HG02610 (cell line): ENCODE measurements at regions not wholly inside any gene's neighbourhood (a gene's known extent, or its start where the extent isn't known, plus 50 kb on each side); places are given as distances from the start of the nearest gene placed in this dataset.
"Not testable (repeated sequence)": the region's sequence is repeated elsewhere in the genome, so short reads cannot be mapped to it uniquely, and the experiment has no call there.

Source experiments
- ATAC-seq: cut with Tn5 transposase; IDR thresholded peaks from one replicate; pipeline ENCODE4 v1.9.1; 2021; ENCODE audit warnings: mild to moderate bottlenecking, moderate library complexity; ENCODE audit not compliant: unreplicated experiment

DNA sequence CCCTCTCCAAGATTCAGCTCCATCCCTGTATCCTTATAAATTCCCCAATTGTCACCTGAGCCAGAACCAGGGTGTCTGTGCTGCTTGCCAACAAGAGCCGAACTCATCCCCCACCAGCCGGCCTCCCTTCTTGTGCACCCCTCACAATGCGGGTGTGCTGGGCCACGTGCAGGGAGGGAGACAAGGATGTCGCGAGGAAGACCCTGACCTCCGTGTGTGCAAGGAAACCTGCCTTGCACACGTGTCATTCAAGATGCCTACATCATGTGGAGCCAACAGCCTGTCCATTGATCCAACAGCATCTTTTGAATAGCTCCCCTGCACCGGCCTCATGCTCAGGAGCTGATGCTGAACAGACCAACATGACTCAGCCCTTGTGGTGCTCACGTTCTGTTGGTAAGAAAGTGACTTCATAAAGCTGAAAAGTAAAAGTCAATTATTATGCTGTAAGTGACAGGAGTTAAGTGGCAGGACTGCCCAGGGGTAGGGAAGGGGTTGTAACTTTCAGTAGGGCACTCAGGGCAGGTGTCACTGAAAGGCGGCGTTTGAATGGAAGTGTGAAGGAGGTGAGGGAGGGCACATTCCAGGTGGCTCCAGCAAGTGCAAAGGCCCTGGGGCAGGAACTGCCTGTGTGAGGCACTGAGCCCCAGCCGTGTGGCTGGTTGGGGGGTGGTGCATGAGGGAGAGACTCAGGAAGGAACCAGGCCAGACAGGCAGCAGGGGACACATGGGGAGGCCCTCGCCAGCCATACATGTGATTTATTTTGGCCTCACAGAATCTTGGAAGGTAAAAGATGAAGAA lies 302.2 kb downstream of the FOXL1 start:
- ATAC-seq: no peak

DNA sequence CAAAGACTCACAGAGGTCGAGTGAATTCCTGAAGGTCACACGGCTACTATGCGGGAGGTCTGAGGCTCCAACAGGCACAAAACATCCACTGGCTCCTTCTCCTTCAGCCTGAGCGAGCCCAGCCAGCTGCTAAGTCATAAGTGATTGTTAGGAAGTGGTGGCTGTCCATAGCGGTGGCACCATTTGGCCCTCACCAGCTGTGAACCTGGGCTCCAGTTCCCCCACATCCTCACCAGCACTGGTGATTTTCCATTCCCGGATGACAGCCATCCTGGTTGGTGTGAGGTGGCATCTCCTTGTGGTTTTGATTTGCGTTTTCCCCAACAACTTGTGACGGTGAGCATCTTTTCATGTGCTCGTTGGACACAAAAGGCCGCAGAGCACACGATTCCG lies 302.8 kb downstream of the FOXL1 start:
- ATAC-seq: no peak

DNA sequence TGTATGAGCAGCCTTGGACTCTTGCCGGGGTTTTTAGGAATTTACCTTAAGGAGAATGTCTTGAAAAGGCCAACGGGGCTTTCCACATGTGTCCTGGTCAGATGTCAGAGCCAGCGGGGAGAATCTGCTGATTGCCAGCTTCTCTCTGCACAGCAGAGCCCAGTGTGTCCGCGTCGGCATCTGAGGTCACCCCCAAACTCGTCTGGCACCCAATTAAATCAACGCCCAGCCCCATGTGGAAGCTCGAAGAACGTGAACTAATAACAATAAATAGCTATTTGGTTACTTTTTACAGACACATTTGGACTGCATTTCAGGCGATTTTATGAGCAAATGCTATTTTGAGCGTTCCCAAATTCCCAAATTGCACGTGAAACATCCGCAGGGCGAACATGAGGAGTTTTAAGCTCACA lies 303.5 kb downstream of the FOXL1 start:
- ATAC-seq: no peak

DNA sequence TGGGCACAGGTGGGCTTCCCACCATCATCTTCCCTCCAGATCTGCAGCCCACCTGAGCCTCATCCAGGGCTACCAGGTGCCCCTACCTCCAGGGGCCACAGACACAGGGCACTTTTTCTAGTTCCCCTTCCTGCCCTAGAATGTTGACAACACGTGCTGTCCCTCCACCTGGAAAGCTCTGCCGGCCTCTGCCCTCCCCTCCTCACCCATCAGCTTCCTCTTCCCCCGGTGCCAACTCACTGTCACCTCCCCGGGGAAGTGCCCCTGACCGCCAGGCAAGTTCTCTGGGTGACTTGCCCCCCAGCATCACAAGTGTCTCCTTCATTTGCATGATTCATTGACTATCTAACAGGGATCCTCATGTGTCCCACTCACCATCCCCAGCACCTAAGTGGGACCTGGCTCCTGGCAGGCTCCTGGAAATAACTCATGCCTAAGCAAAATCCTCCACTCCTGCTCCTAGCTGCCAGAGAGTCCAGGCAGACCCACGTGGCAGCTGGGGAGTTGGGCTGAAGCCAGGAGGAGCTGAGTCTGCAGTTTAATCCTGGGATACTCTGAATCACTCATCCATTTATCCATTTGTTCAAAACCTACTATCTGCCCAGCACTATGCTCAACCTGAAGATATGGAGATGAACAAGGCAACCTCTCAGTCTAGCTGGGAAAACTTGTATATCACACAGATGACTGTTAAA lies 304.4 kb downstream of the FOXL1 start:
- ATAC-seq: no peak

DNA sequence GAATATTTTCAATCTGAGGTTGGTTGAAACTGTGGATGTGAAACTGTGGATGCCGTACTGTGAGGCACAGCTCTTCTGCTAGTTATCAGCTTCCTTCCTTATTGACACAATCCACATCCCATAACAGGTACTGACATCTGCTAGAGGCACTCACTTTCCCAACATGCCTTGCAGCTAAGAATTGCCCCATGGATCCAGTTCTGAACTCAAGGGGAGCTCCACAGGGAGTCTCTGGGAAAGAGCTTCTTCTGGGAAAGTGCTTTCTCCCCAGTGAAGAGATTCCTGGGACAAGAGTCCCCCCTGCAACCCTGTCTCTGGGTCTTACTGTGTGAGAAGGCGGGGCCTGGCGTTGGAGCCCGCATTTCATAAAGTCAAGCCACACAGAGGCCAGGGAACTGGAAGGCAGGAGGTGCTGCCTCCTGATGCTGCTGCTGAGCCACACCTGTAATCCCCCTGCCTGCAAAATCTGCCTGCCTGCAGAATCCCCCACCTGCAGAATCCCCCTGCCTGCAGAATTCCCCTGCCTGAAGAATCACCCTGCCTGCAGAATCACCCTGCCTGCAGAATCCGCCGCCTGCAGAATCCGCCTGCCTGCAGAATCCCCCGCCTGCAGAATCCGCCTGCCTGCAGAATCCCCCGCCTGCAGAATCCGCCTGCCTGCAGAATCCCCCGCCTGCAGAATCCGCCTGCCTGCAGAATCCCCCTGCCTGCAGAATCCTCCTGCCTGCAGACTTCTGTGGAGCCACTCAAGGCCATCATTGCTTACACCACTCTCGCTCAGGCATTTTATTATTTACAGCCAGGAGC lies 305.4 kb downstream of the FOXL1 start:
- no peak for ATAC-seq

DNA sequence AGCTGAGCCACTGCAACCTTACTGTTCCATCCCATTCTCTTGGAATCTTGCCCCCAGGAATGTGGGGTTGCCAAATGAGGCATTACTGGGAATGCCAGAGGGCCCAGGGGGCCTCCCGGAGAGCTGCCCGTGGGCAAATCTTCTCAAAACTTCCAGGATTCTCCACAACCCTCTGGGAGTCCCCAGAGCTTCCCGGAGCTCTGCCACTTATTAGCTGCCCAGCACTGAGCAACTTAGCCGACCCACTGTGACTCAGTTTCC lies 306.0 kb downstream of the FOXL1 start:
- ATAC-seq: no peak

DNA sequence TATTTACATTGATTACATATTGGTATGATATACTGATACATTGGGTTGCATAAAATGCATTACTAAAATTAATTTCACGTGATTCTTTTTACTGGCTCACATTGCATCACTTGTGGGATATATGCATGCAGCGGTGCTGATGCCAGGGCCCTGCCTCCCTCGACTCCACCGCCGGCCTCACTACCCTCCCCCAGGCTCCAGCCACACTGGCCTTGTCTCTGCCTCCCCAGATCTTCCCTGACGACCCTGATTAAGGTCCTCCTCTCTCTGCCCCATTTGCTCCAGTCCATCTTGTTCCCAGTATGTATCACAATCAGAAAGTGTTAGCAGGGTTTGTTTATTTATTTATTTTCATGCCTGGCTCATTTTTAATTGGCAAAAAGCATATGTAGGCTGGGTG lies 306.8 kb downstream of the FOXL1 start:
- no peak for ATAC-seq

DNA sequence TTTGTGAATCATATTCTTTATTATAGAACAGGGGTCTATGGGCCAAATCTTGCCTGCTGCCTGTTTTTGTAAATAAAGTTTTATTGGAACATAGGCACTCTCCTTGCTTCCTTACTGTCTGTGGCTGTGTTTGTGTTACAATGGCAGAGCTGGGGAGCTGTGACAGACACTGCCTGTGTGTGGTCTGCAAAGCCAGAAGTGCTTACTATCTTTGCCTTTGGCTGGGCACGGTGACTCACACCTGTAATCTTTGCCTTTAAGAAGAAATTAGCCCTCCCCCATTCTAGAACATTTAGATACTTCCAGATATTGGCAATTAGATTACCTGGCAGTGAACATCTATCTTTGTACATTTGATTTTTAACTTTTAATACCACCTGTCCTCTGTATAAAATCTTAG lies 308.3 kb downstream of the FOXL1 start:
- no peak for ATAC-seq

DNA sequence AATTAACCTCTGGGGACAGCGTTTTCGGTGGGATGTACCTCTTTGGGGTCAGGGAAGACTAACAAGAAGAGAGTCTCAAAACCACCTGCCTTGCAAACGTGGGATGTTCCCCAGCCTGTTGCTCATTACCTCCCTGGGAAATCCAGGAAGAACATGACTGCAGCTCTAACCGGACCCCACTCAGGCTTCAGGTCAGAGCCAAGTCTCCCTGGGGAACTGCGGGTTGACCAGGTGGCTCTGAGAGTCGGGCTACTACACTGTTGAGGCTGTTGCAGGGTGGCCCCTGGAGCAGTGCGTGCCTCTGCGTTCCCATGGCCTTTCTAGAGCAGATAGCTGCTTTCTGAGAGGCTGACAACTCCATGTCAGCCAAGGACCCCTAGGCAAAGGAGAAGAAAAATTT lies 309.1 kb downstream of the FOXL1 start:
- no peak for ATAC-seq

DNA sequence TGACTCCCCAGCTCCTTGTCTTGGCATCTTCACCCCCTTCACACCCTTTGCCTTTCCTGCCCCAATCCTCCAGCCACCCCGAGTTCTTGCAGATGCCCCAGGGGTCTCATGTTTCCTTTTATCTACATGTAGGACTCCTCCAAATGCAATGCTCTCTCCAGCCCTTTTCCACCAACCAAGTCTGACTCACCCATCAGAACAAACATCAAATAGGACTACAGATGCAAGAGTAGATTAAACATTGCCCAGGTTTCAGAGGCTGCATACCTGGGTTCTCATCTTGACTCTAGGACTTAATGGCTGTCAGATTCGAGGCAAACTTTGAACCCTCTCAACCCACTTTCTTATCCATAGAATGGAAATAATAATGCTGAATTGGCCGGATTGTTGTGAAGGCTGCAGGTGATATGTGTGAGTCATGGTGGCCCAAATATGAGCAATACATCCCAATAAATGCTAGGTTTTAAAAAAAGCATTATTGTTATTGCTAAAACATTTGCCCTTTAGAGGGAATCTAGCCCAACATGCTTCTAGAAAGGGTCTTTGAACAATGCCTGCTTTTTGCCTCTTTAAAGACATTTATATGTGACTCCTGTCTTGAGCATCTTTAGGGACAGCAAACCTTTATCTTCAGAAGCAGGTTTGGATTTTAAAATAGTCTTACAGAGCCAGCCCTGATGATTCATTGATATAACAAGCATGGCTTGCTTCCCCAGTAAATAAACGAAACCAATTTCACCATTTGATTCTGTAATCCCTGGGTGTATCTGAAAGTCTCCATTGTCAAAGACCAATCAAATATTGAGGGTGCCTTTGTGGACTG lies 310.1 kb downstream of the FOXL1 start:
- ATAC-seq: no peak

DNA sequence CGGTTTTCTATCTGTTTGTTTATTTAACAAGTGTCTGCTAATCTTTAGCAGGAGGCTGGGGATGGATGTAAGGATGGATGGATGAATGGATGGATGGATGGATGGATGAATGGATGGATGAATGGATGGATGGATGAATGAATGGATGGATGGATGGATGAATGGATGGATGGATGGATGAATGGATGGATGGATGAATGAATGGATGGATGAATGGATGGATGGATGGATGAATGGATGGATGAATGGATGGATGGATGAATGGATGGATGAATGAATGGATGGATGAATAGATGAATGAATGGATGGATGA lies 310.7 kb downstream of the FOXL1 start:
- not testable (repeated sequence) for ATAC-seq

DNA sequence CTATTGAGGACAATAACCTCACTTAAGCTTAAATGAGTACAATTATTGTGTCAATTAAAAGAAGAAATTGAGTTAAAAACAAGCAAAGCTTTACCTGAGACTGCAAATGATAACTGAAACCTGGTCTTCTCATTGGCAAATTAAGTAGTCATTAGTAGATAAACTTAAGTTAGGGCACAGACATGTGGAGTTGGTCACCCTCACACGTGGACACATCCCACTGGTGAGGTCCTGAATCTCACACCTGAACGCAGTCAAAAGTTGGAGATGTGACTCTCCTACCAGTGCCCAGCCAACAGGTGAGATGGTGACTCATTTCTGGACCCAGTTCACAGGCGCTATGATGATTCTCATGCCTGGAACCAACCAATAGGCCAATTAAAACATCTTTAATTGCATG lies 311.6 kb downstream of the FOXL1 start:
- no peak for ATAC-seq

DNA sequence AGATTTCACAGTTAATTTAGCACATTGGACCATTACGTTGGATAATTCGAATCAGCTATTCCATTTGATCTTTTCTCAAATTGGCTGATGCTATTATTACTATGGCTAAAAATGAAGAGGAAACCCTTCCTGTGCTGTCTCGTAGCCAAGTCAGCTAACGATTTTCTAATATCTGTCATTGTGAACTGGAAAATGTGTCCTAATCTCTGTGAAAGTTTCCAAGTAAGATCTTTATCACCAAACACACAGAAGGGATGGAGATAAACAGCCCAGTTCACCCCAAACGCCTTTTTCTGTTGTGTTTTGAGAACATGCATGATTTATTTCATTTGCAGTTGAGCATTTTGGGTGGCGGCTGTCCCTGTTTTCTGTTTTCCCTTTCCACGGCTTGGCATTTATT lies 312.8 kb downstream of the FOXL1 start:
- ATAC-seq: no peak

DNA sequence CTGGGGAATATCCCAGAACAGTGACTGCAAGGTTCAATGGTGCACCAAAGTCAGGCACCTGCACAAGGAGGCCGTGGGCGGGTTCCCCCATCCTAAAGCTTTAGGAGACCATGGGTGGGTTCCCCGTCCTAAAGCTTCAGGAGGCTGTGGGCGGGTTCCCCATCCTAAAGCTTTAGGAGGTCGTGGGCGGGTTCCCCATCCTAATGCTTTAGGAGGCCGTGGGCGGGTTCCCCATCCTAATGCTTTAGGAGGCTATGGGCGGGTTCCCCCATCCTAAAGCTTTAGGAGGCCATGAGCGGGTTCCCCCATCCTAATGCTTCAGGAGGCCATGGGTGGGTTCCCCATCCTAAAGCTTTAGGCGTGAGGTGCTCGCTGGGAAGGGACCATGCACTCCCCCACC lies 313.3 kb downstream of the FOXL1 start:
- ATAC-seq: no peak

DNA sequence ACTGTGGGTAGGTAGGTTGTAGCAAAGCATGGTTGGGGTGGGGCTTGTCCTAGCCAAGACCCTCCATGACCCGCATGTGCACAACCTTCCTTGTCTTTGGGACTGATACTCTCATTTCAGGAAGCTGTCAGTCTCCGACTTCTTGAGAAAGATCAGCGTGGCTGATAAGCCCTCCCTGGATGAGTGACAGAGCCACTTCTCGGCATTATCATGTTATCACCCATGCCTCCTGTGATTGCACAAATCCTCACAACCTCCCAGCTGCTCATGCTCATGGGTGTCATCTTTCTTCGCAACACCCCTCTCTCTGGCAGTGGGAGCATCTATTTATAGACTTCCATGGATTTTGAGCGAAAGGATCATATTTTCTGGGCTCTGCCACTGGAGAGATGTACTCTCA lies 314.2 kb downstream of the FOXL1 start:
- no peak for ATAC-seq

DNA sequence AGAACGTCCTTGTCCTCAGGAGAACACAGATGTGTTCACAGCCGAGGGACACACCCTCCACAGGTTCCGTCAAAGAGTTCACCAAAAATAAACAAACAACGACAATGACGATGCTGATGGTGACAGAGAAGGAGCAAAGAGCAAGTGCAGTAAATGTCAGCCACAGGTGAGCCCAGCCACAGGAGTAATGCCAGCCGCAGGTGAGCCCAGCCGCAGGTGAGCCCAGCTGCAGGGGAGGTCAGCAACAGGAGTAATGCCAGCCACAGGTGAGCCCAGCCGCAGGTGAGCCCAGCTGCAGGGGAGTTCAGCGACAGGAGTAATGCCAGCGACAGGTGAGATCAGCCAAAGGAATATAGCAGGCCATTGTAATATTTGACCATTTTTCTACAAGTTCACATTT lies 315.2 kb downstream of the FOXL1 start:
- no peak for ATAC-seq

DNA sequence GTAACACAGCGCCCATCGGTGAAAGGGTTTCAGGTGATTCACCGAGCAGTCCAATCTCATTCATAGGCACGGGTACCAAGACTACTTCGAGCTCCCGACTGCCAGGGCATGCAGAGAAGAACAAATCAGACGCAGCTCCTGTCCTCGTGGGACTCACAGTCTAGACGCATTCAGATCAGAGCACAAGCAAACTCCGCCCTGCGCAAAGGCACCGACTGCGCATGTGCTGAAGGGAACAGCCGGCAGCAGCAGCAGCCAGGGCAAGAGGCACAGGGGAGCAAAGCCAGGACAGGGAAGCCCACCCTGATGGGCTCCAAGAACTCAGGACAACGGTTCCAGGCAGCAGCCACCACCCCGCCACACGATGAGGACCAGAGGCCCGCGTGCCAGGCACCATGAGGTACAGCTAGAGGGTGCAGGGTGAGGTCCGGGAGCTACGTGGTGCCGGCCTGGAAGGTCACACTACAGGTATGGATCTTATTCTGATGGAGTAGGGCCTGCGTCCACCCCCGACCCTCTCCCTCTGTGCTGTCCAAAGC lies 315.7 kb downstream of the FOXL1 start:
- ATAC-seq: no peak

DNA sequence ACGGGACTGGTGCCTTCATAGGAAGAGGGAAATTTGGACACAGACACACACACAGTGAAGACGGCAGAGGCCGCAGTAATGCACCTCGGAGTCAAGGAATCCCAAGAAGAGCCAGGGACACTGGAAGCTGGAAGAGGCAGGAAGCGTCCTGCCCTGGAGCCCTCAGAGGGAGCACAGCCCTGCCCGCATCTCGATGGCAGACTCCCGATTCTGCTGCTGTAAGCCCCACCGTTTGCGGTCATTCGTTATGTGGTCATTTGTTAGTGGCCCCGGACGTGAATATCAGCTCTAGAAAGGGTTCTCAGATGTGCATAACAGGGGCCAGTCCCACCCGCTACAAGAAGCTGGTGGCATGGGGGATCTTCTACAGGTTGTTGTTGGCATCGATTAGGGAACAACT lies 316.6 kb downstream of the FOXL1 start:
- no peak for ATAC-seq

DNA sequence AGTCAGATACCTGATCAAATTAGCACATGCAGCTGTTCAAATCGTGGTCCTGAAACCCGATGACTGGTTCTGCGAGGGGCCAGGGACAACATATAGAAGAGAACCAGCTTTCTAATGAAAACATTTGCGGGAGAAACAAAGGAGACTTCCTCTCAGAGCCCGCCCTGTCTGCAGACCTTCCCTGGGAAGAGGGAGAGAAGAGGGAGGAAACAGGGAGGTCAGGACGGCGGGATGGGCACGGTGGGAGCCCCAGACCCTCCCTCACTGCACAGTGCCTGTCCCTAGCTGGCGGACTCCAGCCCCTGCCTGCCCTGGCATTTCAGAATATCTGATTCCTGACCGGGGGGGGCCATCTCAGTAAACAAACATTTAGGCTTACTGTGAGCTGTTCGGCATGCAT lies 317.3 kb downstream of the FOXL1 start:
- no peak for ATAC-seq

DNA sequence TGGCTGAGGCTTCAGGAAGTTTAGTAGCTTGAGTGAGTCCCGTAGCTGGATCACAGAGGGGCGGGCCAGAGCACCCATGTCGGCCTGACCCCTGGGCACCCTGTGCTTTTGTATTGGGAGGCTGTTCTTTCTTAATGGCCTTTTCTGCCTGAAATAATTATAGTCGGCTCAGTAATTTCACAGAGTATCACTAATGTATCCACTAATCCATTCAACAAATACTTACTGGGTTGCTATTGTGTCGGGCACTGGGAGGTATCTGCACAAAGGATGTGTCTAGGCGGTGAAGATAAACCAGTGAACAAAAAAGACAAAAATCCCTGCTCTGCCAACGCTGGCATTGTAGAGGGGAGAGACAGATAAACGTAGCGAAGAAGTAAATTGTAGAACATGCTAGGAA lies 318.6 kb downstream of the FOXL1 start:
- ATAC-seq: no peak

DNA sequence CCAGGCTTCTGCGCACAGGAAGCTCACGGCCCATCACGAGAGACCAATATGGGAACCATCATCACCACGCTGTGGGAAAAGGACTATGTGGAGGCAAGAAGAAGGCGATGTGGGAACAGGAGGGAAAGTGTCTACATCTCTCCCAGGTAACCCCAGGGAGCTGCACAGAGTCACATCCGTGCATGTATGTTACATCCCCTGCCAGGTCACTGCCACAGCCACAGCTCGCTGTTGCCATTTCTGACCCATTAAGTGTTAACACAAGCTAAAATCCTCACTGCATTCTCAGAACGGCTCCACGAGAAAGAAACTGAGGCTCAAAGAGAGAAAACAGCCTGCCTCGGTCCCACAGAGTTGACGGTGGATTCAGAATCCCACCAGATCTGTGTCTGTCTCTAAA lies 319.1 kb downstream of the FOXL1 start:
- no peak for ATAC-seq
